CD4-positive, alpha-beta T cell treated with Interferon gamma for 1 hour (primary cell): ENCODE measurements at regions not wholly inside any gene's neighbourhood (a gene's known extent, or its start where the extent isn't known, plus 50 kb on each side); places are given as distances from the start of the nearest gene placed in this dataset.

Experiments
- DNase-seq: peaks from one replicate; pipeline ENCODE4 v3.0.0-alpha.2; 2020

- DNase-seq, result no peak
These were observed 267.7 kb upstream of the KCNIP4 start for GRCh38 chr4:22216278-22216677.

DNA sequence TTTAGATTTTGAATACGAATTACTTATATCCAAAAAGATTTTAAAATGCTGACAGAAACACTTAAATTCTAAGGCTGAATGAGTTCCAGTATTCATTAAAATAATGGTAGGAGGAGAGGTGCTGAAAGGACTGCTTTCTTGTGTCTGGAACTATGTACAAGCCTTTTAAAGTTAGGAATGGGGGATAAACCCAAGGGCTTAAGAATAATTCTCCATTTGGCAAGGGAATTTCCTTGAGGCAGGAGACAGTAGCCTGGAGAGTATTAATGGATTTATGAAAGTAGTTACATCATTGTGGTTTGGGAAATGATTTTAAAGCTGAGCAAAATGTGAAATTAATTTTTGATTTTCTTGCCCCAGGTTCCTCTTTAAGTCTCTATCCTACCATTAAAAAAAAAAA lies 266.5 kb upstream of the KCNIP4 start:
- no peak for DNase-seq

- no peak for DNase-seq
These were observed 255.1 kb upstream of the KCNIP4 start for GRCh38 chr4:22203711-22204011.

- DNase-seq, result no peak
These were observed 254.6 kb upstream of the KCNIP4 start for GRCh38 chr4:22202975-22203710.

DNA sequence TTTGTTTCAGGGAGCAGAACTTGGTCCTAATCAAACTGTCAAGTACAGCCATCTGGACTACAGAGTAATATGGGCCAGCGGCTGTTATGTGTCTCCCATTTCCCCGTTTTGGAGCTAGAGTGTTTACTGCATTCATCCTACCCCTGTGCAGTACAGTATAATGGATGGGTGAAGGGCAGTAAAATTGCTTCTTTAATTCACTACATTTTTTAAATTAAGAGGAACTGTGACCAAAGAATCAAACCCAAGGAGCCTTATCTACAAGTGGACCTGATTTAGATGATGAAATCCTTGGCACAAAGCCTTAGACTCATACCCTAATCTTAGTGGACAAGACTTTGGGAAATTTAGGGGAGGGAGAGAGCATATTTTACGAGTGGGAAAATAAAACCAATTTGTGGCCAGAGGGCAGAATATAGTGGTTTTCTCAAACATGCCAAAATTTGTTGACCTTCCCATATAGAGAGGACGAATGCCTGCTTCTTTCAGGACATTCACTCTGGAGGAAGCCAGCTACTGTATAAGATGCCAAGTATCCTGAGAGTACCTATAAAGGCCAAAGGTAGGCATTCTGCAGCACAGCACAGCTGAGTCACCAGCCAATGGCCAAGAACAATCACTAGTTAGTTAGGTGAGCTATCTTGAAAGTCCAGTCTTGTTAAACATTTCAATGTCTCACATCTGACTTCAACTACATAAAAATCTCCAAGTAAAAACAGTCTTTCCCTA lies 253.8 kb upstream of the KCNIP4 start:
- DNase-seq, result no peak

DNA sequence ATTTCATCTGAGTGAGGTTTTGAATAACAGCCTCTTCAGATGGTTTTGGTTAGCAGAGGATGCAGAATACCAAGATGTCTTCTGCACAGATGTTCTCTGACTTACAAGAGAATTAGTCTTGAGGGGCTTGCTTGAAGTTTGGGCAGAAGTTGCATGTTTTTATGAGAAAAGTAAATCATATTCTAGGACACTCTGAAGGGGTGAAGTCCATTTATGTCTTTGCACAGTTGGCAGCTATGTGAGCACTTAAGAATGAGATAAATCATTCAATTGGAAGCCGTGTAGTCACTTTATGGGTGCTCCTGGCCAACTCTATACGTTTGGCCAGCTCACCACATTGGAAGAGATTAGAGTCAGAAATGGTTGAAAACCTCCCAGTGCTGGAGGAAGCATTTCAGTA lies 252.7 kb upstream of the KCNIP4 start:
- DNase-seq, result no peak

DNA sequence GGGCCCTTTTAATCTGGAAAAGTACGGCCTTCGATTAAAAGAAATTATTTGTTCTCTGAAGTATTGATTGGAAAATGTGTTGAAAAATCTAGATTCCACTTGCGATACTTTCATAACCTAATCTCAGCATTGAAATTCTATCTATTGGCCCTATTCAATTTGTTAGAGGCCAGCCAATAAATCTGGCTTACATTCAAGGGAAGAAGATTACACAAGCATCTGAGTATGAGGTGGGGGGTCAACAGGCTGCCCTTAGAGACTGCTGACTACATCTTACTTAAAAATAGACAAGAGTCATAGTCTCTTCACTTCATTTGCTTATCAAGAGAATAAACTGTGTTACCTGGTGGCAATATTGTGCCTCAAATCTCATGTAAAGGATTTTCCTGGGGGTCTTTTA lies 248.0 kb upstream of the KCNIP4 start:
- DNase-seq, result no peak

DNA sequence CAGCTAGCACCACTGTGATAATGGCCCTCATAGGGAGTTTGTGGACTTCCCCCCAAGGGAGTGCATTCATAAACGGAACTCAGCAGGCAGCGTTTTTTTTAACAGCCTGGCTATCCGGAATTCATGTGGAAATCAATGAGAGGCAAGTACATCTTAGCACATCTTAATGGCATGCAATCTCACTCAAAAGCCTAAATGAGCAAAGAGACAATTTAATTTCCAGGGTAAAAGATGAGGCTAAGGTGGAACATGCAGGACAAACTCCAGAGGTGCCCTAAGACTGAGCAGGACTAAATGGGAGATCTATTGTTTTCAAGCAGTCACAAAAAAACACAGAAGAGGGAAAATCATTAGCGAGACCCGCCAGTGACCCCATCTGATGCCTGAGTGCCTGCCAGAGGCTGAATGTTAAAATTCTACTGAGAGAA lies 243.5 kb upstream of the KCNIP4 start:
- no peak for DNase-seq

DNA sequence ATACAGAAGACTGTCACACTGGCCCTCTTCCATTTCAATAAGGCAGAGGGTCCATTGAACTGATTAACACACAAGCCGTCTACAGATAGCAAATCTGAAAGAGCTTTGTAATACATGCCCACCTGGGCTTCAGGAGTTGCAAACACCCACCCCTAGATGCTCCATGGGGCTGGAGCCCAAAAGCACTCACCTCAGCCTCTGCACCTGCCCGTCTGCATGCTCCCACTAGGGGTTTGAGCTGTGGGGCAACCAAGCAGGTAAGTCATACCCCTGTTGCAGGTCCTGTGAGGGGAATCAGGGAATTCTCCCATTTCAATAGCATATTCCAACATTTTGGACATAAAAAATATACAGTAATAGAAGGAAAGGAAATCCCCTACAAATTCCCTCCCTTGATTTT lies 243.0 kb upstream of the KCNIP4 start:
- no peak for DNase-seq

- no peak for DNase-seq
These were observed 242.3 kb upstream of the KCNIP4 start for GRCh38 chr4:22190855-22191254.

- no peak for DNase-seq
These were observed 238.7 kb upstream of the KCNIP4 start for GRCh38 chr4:22187203-22187820.

GRCh38 chr4:22181736-22182135 lies 233.2 kb upstream of the KCNIP4 start:
- DNase-seq, result no peak

- DNase-seq, result no peak
These were observed 230.7 kb upstream of the KCNIP4 start for GRCh38 chr4:22179124-22179874.

DNA sequence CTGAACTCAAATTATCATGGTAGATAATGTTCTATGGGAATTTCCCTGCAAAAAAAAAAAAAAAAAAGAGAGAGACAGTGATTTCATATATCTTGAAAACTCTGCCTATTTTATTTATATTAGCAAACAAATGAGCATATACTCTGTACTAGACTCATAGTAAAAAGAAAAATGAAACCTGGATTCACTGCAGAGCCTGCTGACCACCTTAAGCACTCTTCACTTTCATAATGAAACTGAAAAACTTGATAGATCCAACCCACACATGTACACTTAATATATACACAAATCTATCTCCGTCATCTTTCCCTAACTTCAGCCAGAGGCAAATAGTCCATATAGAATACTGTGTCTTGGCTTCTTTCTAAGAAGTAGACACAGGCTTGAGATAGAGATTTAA lies 226.1 kb upstream of the KCNIP4 start:
- DNase-seq, result no peak

- no peak for DNase-seq
These were observed 221.8 kb upstream of the KCNIP4 start for GRCh38 chr4:22170353-22170752.

DNA sequence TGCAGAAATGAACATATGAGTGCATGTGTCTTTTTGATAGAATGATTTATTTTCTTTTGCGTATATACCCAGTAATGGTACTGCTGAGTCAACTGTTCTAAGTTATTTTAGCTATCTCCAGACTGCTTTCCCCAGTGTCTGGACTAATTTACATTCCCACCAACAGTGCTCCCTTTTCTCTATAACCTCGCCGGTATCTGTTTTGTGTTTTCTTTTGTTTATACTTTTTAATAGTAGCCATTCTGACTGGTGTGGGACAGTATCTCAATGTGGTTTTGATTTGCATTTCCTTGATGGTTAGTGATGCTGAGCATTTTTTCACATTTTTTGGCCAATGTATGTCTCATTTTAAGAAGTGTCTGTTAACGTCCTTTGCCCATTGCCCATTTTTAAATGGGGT lies 218.6 kb upstream of the KCNIP4 start:
- DNase-seq, result no peak

DNA sequence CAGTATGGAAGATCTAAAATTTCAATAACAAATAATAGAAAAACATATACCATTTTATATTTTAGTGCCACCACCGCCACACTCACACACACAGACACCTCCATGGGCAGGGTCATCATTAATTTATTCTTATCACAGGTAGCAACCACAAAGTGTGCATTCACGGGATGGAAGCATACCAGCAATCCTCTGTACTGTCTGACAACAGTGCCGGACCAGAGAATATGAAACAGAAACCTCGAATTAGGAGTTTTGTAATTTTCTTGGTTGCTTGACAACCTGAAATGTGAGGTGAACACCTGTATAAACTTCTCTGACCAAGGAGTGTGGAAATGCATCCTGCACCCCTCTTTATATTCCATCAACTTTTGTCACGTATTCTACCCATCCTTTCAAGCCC lies 213.9 kb upstream of the KCNIP4 start:
- DNase-seq, result no peak

DNA sequence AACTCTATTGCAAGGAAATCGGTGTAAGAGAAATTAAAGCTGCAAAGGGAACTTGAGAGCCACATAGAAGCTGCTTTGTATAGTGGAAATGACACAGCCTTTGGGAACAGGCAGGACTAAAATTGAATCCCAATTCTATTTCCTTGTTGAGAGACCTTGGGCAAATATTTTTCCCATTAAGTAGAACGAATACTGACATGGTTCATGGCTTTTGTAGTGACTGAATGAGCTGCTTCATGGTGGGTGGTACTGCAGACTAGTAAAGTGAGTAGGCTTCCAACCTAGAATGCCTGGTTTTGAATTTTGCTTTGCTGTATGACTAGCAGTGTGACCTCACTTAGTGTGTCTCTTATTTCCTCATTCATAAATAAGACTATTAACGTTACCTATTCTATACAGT lies 182.2 kb upstream of the KCNIP4 start:
- no peak for DNase-seq

DNA sequence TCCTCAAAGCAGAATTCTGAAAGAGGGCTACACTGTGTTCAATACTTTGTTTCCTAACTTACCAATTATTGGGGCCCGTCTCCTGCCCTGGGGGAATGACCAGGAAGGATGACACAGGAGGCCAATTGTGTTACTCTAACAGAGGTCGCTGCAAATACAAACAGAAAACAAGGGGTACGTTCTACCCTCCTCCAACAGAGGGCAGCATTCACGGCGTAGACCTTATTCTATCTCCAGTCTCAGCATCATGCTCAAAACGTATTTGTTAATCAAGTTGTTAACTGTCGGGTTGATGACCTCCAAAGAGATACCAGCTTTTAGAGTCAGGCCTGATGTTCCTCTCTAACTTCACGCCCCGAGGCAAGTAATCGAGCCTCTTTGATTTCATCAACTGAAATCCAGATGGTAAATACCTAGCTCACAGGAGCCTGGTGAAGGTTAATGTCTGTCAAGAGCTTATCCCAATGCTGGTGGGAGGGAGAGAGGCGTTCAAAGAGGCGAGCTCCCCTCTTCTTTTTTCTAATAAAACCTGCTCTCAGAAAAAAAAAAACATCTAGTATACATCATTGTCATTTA lies 181.0 kb upstream of the KCNIP4 start:
- DNase-seq, result no peak

GRCh38 chr4:22122062-22122461 lies 173.5 kb upstream of the KCNIP4 start:
- no peak for DNase-seq

DNA sequence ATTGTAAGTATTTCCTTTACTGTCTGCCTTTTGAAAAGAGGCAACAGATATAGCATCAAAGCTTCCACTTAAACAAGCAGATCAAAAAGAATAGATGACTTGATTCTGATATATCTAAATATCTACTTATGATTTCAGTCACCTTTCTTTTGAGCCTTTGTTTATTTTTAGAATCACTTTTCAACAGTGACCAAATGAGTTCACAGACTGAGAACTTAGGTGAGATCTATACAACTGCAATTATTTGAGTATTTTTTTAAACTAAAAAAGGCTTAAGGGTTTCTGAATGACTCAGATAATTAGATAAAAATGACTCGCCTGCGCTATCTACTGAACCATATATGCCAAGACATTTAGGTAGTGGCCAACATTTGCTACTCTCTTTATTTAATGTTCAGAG lies 166.7 kb upstream of the KCNIP4 start:
- DNase-seq, result no peak

GRCh38 chr4:22103768-22104167 lies 155.2 kb upstream of the KCNIP4 start:
- DNase-seq, result no peak

DNA sequence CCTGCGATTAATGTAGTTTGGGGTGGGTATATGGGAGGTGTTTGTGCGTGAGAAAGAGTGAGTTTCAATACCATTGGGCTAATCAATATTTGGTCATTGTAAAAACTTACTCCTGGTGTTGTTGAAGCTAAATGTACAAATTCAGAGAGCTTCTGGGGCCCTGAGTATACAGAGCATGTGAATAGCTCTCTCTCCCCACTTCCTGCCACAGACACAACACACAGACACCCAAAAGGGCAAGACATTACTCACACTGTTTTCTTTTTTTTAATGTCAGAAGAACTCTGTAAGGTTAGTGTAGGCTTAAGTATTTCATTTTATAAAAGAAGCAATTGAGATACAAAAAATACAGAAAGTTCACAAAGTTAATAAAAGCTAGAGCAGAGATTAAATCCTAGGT lies 151.3 kb upstream of the KCNIP4 start:
- DNase-seq, result no peak
